GM12878 (cell line): ENCODE measurements at regions not wholly inside any gene's neighbourhood (a gene's known extent, or its start where the extent isn't known, plus 50 kb on each side); places are given as distances from the start of the nearest gene placed in this dataset.

Experiments
- ATAC-seq: fragments of 200-7000 bp; cut with Tn5 transposase; 3 replicates; pipeline ENCODE4 v1.9.1; 2020; ENCODE audit warnings: mild to moderate bottlenecking, moderate library complexity
- BruUV-seq: library from RNA; stranded (reverse); fragments of 400-500 nt; replicated peaks from 2 replicates; lab custom pipeline; 2021; lab: Mats Ljungman, UMichigan
- CTCF ChIA-PET: fragments of 300-600 bp; sonication (Branson Sonifier 250); formaldehyde crosslinking; extraction: SDS; loops from one replicate; lab custom pipeline; 2021; ENCODE audit warnings: inconsistent platforms; lab: Yijun Ruan, JAX
- POLR2A ChIA-PET: fragments of 350-600 bp; formaldehyde crosslinking; extraction: SDS; loops from one replicate; lab custom pipeline; 2021; ENCODE audit warnings: inconsistent platforms; lab: Charles Lee
- RAD21 ChIA-PET: fragments of 300-600 bp; sonication (Branson Sonifier 250); formaldehyde crosslinking; loops from one replicate; lab custom pipeline; 2023; ENCODE audit warnings: antibody characterized with exemption; ENCODE audit not compliant: unreplicated experiment; lab: Charles Lee
- SMC1A ChIA-PET: fragments of 300-600 bp; sonication (Branson Sonifier 250); formaldehyde crosslinking; loops from one replicate; lab custom pipeline; 2023; ENCODE audit not compliant: unreplicated experiment, uncharacterized antibody; lab: Charles Lee
- DNase-seq: peaks from one replicate; pipeline ENCODE4 v3.0.0-alpha.2; 2011; ENCODE audit warnings: low read depth, low spot score
- FAIRE-seq: peaks from 3 replicates; lab custom pipeline; 2011; peaks lifted over from hg19 to GRCh38; lab: Jason Lieb, UNC
- H2AFZ ChIP-seq: 2 replicates; pipeline ENCODE4 v1.6.0; 2011; ENCODE audit warnings: low read depth, low read length, control low read depth; ENCODE audit not compliant: control insufficient read depth
- H3K27ac ChIP-seq: 2 replicates; pipeline ENCODE4 v1.5.1; 2011; ENCODE audit warnings: control low read depth; ENCODE audit not compliant: control insufficient read depth, insufficient read depth
- H3K27me3 ChIP-seq, 2 experiments: replicated peaks in 1 of 2; 2 replicates each; pipeline versions ENCODE4 v1.6.0 to v1.6.1; 2011; ENCODE audit warnings: low read length in 1 of 2; ENCODE audit not compliant: control insufficient read depth in 2 of 2, insufficient read depth in 2 of 2
- H3K36me3 ChIP-seq, 2 experiments: 2 replicates each; pipeline ENCODE4 v1.5.1; 2011; ENCODE audit warnings: low read length in 1 of 2; ENCODE audit not compliant: control insufficient read depth in 2 of 2, insufficient read depth in 2 of 2
- H3K4me1 ChIP-seq: 2 replicates; pipeline ENCODE4 v1.6.1; 2011; ENCODE audit warnings: mild to moderate bottlenecking, low read length, moderate library complexity, mixed read lengths; ENCODE audit not compliant: control insufficient read depth, insufficient read depth
- H3K4me2 ChIP-seq: 2 replicates; pipeline ENCODE4 v1.6.0; 2011; ENCODE audit warnings: control low read depth; ENCODE audit not compliant: control insufficient read depth, insufficient read depth
- H3K4me3 ChIP-seq: fragments of 200-600 bp; sonication (generic); 2 replicates; pipeline ENCODE4 v1.5.1; 2016
- H3K79me2 ChIP-seq: 2 replicates; pipeline ENCODE4 v1.6.0; 2011; ENCODE audit warnings: low read length; ENCODE audit not compliant: control insufficient read depth, insufficient read depth
- H3K9ac ChIP-seq: 2 replicates; pipeline ENCODE4 v1.8.0; 2011; ENCODE audit warnings: low read length, control low read depth, mixed read lengths; ENCODE audit not compliant: control insufficient read depth, insufficient read depth
- H3K9me3 ChIP-seq: replicated peaks from 3 replicates; pipeline ENCODE4 v1.5.1; 2011; ENCODE audit warnings: mild to moderate bottlenecking, low read length; ENCODE audit not compliant: control insufficient read depth, insufficient read depth
- H4K20me1 ChIP-seq: 2 replicates; pipeline ENCODE4 v1.6.0; 2011; ENCODE audit not compliant: control insufficient read depth, insufficient read depth
- BCL11A ChIP-seq: IDR thresholded peaks from 2 replicates; pipeline ENCODE4 v1.6.1; 2011; ENCODE audit warnings: low read depth, low read length
- BCLAF1 ChIP-seq: fragments of 450-650 bp; IDR thresholded peaks from 2 replicates; pipeline ENCODE4 v1.6.1; 2017; ENCODE audit warnings: antibody characterized with exemption, mild to moderate bottlenecking, moderate library complexity
- BRCA1 ChIP-seq: IDR thresholded peaks from 2 replicates; pipeline ENCODE4 v1.6.1; 2011; ENCODE audit warnings: low read depth, low read length, improper control_type of control experiment
- E2F4 ChIP-seq: IDR thresholded peaks from 2 replicates; pipeline ENCODE4 v1.6.1; 2012; ENCODE audit warnings: low read depth, low read length, improper control_type of control experiment
- ESRRA ChIP-seq: IDR thresholded peaks from 2 replicates; pipeline ENCODE4 v1.6.1; 2012; ENCODE audit warnings: mild to moderate bottlenecking, low read length, improper control_type of control experiment
- MTA2 ChIP-seq: fragments of 450-650 bp; IDR thresholded peaks from 2 replicates; pipeline ENCODE4 v1.6.1; 2016; ENCODE audit warnings: low read depth, mild to moderate bottlenecking, moderate library complexity
- NR2C1 ChIP-seq: fragments of 450-650 bp; IDR thresholded peaks from 2 replicates; pipeline ENCODE4 v1.6.1; 2017; ENCODE audit warnings: antibody characterized with exemption, mild to moderate bottlenecking, moderate library complexity
- NR2F1 ChIP-seq: fragments of 450-650 bp; conservative IDR thresholded peaks from 2 replicates; pipeline ENCODE4 v1.6.1; 2017; ENCODE audit warnings: mild to moderate bottlenecking
- RB1 ChIP-seq: fragments of 450-650 bp; formaldehyde crosslinking; IDR thresholded peaks from 2 replicates; pipeline ENCODE4 v1.6.1; 2017; ENCODE audit warnings: mild to moderate bottlenecking, borderline replicate concordance
- TCF3 ChIP-seq: IDR thresholded peaks from 2 replicates; pipeline ENCODE4 v1.6.1; 2012; ENCODE audit warnings: low read depth, mild to moderate bottlenecking, low read length, borderline replicate concordance; ENCODE audit not compliant: insufficient read depth
- WRNIP1 ChIP-seq: IDR thresholded peaks from 2 replicates; pipeline ENCODE4 v1.6.1; 2011; ENCODE audit warnings: low read depth, low read length, improper control_type of control experiment, borderline replicate concordance
- ZBTB4 ChIP-seq: fragments of 450-650 bp; formaldehyde crosslinking; IDR thresholded peaks from 2 replicates; pipeline ENCODE4 v1.4.0; 2022; ENCODE audit warnings: mild to moderate bottlenecking, moderate library complexity
- ZBTB40 ChIP-seq: fragments of 450-650 bp; IDR thresholded peaks from 2 replicates; pipeline ENCODE4 v1.6.1; 2016; ENCODE audit warnings: mild to moderate bottlenecking, moderate library complexity, borderline replicate concordance
- ZNF274 ChIP-seq: IDR thresholded peaks from one replicate; pipeline ENCODE4 v1.8.0; 2011; ENCODE audit not compliant: insufficient read length, insufficient read depth
- ZNF622 ChIP-seq: fragments of 450-650 bp; IDR thresholded peaks from 2 replicates; pipeline ENCODE4 v1.6.1; 2017; ENCODE audit warnings: mild to moderate bottlenecking, inconsistent platforms
- WGBS: methylation state at CpG from one replicate; pipeline ENCODE4 v1.1.6; 2016; ENCODE audit warnings: low lambda C conversion rate; ENCODE audit not compliant: insufficient replicate concordance, insufficient coverage; ENCODE audit errors: missing lambda C conversion rate; 5-methylcytosine and 5-hydroxymethylcytosine counted together
- in situ Hi-C: fragments of 300-500 bp; cut with MboI; formaldehyde crosslinking; loops from 9 replicates; pipeline ENCODE4 v1.14.3; 2018; ENCODE audit warnings: mixed read lengths
- intact Hi-C: fragments of 100-400 bp; cut with micrococcal nuclease; formaldehyde crosslinking; loops from one replicate; pipeline ENCODE4 v1.14.2; 2022; ENCODE audit not compliant: unreplicated experiment

GRCh38 chr11:90803366-90803765 is 580.5 kb upstream of the CHORDC1 start:
- ChIA-PET SMC1A (no interaction called here), CTCF (no interaction called here), POLR2A (no interaction called here), RAD21 (no interaction called here)
- intact Hi-C loops, result no loop called here
- ATAC-seq (no peak), DNase-seq (no peak), FAIRE-seq (no peak)
- no peaks in the 10 kb centered on the region for H3K4me1 ChIP-seq
- no TSS peak for BruUV-seq
- no peak overlapping the region for H3K4me2 ChIP-seq
- no peak overlapping the region for H3K4me3 ChIP-seq
- H3K9ac ChIP-seq, result no peak overlapping the region
- H2AFZ ChIP-seq, result no peak overlapping the region
- no peaks in the 10 kb centered on the region for H3K27me3 ChIP-seq
- no peaks in the 10 kb centered on the region for H3K9me3 ChIP-seq
- in situ Hi-C loops, result no loop called here
- no peaks in the 10 kb centered on the region for H4K20me1 ChIP-seq
- H3K27ac ChIP-seq, result no peak overlapping the region
- 13% methylated on average over 3 of the region's 3 CpGs for WGBS
- H3K79me2 ChIP-seq, result no peaks in the 10 kb centered on the region
- H3K36me3 ChIP-seq, result no peaks in the 10 kb centered on the region
- TF ChIP-seq E2F4, result no peak
- TF ChIP-seq TCF3, result no peak
- TF ChIP-seq BCL11A, result no peak
- no peak for TF ChIP-seq ZBTB4 (CRISPR knock-in tag)
- no peak for TF ChIP-seq MTA2
- TF ChIP-seq NR2C1, result no peak
- TF ChIP-seq ZBTB40, result no peak
- TF ChIP-seq BCLAF1, result no peak
- TF ChIP-seq ZNF622, result no peak
- TF ChIP-seq ESRRA, result no peak
- no peak for TF ChIP-seq ZNF274
- no peak for TF ChIP-seq BRCA1
- TF ChIP-seq RB1, result no peak
- no peak for TF ChIP-seq NR2F1
- TF ChIP-seq WRNIP1, result no peak
